Ammon's horn (tissue), 1 donor: ENCODE measurements at regions not wholly inside any gene's neighbourhood (a gene's known extent, or its start where the extent isn't known, plus 50 kb on each side); places are given as distances from the start of the nearest gene placed in this dataset.
"Not testable (repeated sequence)": the region's sequence is repeated elsewhere in the genome, so short reads cannot be mapped to it uniquely, and the experiment has no call there.

Experiments
- DNase-seq: peaks from one replicate; pipeline ENCODE4 v3.0.0-alpha.2; 2016; ENCODE audit warnings: low spot score

DNA sequence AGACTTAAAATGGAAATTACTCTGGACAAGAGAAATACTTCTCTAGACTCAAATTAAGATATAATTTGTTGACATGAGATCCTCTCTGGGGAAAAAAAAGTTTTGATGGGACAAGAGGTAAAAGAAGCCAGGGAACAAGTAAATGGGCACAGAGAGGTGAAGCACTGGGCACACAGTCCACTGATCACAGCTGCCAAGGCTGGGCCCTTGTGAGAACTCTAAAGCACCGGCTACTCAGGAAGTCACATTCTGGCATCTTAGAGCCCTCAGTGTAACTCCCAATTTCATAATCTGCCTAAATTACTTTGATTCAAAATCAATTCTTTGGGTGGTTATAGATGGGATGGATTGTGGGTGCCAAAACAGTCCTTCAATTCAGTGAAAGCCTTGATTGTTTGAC is 123.2 kb upstream of the CACNA2D1 start:
- DNase-seq: no peak

DNA sequence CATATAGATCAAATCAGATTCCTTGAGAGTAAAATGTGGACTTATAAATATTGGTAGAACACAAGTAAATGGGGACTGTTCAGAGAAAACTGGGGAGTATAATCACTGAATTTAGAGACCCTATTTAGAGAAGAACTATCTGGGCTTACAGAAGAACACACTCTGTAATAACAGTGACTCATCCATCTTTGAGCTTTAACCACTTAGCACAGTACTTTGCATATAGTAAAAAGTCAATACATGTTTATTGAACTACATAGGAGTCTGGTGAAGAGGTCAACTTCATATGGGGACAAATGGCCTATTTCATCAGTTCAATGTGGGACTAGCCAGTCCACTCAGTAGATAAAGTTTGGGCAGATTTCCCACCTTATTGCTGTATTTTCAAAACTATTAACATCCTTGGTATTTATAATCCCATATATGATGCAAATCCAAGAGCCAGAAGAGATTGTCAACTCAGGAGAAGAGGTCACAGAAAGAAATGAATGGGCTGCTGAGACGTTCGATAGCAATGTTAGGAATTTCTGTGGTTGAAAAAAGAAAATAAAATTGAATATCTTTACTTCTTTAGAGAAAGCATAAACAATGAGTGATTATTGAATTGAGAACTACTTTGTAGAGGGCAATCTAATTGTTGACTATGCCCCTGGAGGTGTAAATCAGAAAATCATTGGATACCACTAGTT is 119.3 kb upstream of the CACNA2D1 start:
- no peak for DNase-seq

DNA sequence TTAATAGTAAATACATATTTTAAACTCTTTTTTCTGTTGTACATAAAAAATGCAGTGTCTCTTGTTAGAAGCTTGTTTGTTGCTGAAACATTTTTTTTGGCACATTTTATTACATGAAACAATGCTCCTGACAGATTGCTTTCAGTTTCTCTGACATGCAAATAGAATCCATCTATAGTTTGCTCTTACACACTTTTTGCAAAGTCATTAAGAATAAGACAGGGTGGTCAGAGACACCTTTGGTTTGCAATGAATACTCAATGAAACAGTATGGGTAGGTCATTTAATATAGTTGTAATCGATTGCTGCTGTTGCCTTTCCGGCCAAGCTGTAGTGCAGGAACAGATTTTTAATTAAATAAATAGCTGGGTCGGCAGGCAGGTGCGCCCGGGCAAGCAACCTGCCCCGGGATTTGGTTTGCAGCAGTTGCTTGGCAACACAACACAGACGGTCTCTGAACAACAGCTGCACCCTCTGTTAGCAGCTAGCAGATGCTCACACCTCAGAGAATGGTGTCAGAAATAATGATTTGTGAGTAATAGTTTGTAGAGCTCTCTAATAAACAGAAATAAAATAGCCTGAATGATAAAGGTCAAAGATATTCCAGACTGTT is 115.7 kb upstream of the CACNA2D1 start:
- peak; percentile 44 for DNase-seq

DNA sequence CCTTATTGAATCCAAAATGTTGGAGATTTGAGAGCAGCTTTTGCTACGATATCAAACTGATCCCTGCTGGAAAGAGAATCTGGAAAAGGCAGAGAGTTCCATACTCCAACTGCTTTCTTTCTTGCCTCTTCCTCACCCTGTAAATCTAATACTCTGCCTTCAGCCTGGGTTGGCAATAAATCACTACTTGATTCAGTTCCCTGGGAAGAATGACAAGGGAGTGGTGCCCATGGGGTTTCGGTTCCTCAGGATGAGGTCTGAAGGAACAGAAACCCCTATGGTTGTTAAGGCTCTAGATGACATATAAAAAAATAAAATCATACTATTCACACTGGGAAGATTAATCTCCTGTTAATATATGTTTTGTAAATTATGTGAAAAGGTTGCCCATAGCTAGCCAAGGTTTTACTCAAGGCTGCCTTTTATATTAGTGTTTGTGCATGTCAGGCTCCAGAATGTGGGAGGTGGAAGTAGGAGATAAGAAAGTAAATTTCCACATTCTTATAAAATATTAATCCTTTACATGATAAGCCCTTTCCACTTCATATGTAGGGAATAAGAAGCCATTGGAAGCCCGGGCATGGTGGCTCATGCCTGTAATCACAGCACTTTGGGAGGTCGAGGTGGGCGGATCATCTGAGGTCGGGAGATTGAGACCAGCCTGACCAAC is 106.2 kb upstream of the CACNA2D1 start:
- no peak for DNase-seq

DNA sequence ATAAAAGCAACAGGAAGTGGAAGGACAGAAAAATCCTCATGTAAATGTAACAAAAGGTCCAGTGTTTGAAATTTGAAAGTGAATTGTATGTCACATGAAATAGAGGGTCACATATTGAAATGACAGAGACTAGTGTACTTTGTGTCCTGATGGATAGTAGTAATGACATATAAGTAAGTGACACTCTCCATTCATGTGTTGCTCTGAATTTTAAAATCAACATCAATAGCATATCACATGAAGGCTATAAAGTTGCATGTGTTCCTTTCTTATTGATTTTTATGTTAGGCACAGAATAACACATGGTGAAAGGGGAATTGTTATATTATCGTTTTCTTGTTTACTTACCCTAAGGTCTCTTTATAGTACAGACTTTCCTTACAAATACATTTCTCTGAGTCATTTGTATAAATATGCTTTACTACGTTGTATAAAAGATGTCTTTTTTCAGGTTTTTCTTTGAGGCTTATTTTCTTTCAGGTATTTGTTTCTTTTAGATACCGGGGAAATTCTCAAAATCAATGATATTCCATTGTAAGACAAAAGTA is 104.6 kb upstream of the CACNA2D1 start:
- DNase-seq: no peak

DNA sequence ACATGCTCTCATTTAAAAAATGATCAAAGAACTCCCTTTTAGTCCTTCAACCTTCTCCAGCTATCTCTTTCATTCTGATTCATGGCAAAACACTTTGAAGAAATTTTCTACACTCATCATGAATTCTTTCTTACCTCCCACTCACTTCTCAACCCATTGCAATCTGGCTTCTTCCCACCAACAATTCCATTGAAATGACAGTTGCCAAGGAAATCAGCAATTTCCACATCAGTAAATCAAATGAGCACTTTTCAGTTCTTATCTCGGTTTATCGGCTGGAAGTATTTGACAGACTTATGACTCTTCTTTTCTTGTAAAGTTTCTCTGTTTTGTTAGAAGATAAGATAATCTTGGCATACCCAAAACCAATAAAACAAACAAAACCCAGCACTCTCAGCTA is 99.1 kb upstream of the CACNA2D1 start:
- DNase-seq: no peak

DNA sequence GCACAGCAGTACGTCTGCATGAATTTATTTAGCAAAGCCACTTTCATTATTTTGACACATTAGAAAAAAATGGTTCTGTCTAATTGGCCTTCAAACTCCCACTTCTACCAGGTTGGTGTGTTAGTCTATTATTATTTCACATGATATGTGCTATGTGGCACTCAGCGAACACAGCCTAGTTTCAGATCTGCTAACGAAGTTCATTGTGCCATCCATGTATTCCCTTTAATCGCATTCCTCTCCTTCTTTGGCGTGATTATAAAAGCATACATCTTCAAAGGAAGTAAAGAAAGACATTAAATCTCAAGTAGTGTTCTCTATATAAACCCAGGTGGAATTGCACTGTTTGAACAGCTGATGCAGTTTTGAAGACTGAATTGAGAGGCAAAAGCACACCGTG is 96.4 kb upstream of the CACNA2D1 start:
- no peak for DNase-seq

DNA sequence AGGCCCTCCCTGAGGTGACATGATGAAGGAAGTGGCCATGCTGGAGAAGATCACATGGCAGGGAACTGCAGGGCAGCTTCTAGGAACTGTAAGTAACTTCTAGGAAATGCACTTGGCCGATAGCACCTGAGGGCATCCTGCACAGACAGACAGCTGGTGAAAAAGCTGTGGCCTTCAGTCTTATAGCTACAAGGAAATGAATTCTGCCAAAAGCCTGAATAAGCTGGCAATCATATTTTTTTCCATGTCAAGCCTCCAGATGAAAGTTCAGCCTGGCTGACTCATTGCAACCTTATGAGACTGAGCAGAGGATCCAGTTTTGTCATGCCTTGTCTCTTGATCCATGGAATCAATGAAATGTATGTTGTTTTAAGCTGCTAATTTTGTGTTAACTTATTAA is 91.1 kb upstream of the CACNA2D1 start:
- DNase-seq: no peak

DNA sequence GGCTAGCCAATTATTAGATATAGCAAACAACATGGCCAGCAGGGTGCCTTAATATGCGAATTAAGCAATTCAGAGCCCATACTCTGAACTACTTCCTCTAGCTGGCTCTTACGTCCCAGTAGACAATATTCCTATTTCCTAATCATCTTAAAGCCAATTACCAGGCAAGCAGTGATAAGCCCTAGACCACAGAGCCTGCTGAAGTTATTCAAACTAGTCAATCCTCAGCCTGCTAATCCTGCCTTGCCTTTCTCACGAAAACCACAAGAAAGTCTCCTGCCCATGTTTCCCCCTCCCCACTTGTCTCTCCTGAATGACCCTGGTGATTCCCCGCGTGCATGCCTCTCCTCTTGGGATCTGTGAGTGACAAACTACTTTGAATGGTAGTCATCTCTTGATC is 86.8 kb upstream of the CACNA2D1 start:
- no peak for DNase-seq

DNA sequence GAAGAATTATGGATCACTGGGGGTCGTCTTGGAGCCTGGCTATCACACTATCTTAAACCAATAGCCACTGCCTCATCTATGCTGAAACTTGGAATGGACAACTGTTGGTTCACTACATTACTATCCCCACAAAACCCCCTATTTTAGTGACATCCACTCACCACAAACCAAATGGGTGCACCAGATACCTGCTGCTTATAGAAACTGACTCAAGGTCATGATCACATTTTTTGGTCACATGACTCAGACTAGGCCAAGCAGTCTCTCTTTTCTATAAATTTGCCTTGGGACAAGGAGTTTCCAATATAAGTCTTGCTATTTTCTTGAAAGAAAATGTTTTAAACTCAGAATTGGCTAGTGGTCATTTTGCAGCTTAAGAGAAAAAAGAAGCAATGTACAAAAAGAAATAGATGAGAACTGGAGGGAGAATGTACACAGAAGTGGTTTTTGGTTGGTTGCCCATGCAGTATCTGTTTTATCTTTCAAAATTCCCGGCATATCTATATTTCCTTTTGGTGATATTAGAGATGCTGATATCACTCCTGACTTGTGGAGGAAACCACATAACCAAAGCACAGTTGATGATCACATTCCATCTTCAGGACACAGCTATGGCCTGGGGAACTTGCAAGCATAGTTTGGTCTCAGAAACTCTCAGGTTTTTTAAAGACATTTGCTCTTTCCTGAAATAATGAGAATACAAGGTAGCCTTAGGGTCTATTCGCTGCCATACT is 85.2 kb upstream of the CACNA2D1 start:
- no peak for DNase-seq

DNA sequence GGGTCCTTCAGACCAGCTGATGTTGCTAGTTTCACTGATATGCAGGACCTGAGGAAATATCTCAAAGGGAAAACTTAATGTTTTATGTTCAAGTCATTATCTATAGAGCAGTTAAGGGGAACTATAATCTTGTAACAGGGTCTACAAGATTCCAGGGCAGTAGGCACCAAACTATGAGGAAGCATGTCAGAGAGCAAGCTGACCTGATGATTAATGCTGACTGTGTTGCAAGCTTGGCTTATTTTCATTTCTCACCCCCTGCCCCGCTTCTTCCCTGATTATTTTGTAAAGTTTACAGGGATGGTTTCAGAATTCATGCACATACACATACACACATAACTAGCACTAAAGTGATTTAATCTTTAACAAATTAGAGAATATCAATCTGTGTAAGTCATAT is 84.3 kb upstream of the CACNA2D1 start:
- DNase-seq: no peak

DNA sequence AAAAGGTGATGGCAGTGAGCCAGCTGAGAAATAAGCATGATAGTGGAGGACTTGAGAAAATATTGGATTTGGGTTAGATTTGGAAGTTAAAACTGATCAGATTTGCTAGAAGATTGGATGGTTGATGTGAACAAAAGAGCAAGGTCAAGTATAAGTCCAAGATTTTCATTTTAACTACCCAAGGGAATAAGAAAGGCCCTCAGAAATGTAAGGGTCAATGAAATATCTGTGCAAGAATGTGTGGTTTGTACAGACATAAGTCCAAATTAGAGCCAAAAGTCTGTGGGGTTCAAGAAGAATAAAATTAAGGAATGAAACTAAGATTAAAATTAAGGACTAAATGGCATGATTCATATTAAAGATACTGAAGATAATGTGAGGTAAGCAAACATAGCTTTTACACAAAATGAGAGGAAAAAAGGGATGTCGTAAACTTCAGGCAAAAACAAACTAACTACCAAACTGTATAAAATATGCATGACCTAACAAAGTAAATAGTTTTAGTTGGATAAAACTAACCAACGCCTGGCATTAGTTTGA is 78.4 kb upstream of the CACNA2D1 start:
- DNase-seq: no peak

DNA sequence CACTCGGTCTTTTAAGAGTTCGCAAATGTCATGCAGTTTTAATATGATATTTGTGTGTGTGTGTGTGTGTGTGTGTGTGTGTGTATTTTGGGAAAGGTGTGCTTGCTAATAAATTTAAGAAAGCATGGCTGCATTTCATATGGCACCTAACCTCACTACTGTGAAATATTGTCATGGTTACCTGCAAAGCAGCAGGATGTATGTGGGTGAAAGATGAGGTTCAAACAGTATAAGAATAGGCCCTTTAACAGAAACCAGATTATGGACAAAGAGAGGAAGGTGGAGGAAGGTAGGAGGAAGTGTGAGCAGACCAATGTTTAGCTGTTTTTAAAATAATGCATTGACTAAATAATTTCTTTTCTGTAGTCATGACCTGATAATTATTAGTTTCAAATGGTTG is 73.5 kb upstream of the CACNA2D1 start:
- DNase-seq: no peak

DNA sequence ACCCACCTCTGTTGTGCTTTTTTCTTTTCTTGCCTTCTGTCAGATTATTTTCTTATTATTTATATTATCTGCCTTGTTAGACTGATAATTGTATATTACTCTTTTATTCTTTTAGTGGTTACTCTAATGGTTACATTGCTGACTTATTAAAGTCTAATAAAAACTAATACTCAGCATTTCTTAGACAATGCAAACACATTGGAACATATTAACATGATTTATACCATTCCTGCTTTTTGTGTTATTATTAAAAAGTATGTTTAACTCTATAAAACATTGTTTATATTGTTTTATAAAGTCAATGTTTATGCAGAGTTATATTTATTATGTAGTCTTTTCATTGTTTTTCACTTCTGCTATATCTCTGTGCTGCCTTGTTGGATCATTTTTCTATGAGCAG is 68.0 kb upstream of the CACNA2D1 start:
- DNase-seq: no peak

DNA sequence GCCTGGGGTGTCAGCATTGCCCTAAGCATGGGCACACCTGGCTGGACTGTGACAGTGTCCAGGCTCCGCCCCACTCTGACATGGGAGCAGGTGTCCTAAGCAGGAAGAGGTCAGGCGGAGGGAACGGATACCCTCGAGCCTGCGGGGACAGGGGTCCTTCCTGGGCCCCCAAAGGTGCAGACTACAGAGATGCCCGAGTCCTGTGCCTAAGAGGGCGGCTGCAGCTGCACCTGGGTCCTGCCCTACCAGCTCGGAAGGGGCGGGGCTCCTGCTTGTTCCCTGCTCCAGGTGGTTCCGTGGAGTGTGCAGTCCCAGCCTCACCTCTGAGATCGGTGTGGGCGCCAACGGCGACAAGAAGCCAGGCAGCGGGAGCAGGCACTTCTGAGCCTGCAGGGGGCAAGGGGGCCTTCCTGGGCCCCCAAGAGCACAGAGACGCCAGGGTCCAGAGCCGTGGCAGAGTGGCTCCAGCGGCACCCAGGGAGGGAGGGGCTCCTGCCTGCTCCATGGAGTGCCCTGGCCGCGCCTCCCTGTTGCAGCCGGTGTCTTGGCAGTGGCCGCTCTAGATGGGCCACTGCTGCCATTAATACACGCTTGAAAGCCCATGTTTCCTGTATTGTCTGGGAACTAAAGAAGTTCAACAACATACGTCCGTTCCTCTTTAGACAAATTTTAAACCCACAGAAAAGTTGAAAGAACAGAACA is 64.5 kb upstream of the CACNA2D1 start:
- no peak for DNase-seq

DNA sequence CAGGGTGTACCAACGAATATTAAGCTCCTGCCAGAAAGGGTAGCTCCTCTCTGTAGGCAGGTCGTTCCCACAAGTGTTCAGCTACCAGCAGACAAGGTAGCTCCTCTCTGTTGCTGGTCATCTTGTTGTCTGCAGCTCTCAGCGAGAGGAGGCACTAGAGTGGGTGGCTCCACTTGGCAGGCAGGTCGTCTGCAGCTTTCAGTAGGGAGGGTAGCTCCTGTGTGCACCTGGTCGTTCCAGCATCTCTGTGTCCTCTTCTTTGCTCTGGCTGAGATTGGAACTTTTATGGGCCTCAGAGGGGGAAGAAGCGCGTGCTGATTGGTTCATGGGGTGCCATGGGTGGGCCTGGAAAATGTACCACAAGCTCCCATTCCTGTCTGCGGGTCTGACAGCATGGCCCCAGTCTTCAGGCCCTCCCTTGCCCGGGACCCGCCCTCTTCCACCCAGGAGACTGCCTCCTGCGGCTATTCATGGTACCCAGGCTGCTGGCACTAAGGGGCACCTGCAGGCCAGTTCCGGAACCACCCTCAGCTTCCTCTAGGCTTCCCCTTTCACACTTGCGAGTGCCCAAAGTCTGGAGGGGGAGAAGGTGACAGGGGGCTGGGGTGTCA is 63.9 kb upstream of the CACNA2D1 start:
- DNase-seq: no peak

DNA sequence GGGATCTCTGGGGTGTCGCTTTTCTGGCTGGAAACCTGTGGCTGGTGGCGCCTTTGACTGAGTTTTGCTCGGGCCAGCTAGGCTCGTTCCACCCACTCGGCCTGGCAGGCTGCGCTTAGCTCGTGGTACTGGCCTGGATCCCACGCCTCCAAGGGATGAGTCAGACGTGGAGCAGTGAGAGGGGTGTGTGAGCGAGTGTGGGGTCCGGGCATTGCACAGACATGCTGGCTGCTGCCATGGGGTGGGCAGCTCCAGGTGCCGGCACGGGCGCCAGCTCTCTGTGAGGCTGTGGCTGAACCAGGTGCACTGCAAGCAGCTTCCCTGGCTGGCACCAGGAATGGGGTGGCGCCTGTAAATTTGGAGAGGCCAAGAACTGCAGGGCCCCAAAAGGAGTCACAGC is 63.1 kb upstream of the CACNA2D1 start:
- DNase-seq: peak; percentile 63

DNA sequence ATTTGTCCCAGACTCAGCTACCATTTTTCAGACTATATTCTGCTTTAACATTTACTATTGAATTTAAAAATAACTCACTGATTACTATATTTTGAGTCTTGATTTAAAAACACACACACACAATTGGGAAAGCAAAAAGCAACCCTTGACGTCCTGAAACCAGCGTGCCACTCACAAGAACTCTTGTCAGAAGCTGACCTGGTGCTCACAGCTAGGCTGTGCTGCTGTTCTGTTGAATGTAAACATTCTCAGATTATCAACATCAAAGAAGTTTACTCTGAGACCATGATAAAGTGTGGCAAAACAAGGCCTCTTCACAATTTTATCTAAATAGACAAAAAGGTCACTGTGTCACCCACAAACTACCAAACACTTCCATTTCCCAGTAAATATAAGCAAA is 62.6 kb upstream of the CACNA2D1 start:
- no peak for DNase-seq

DNA sequence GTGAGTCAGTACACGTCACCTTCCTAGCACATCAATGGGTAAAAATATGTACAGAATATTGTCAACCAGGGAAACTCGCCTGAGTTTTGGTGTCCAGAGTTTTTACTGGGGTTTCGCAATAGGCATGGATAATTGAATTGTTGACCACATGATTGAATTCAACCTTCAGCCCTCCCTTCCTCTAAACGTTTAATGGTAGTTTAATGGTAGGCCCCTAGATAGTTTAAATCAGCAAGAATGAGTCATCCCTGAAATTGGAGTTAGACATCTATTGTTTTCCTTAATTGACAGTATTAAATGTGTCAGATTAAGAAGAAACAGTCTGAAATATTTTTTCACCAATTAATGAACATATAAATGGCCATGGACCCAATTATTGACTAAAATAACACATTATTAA is 57.8 kb upstream of the CACNA2D1 start:
- DNase-seq: no peak

DNA sequence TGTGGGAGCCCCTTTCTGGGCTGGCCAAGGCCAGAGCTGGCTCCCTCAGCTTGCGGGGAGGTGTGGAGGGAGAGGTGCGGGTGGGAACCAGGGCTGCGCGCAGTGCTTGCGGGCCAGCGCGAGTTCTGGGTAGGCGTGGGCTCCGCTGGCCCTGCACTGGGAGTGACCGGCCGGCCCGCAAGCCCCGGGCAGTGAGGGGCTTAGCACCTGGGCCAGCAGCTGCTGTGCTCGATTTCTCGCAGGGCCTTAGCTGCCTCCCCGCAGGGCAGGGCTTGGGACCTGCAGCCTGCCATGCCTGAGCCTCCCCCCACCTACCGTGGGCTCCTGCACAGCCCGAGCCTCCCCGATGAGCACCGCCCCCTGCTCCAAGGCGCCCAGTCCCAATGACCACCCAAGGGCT is 56.0 kb upstream of the CACNA2D1 start:
- DNase-seq: not testable (repeated sequence)

DNA sequence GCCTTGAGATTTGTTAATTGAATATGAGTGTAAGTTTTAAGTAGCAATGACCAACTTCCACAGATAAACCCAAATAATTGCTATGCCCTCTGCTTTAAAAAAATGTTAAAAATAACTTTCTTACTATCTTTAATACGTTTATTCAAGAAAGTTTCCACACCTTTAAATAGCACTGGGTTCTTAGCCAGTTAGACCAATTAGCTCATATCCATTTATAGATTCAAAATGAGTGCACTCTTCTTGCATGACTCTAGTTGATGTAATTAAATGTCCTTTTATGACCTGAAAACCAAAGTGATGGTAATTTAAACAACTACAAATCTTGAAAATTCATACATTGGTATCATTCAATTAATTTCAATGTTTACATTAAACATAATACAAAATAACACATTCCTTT is 50.8 kb upstream of the CACNA2D1 start:
- no peak for DNase-seq
